ENCODE measurements at regions not wholly inside any gene's neighbourhood (a gene's known extent, or its start where the extent isn't known, plus 50 kb on each side); places are given as distances from the start of the nearest gene placed in this dataset.

- WGBS, 2 experiments (ENCODE audit: low coverage in 1 of 2, low lambda C conversion rate in 2 of 2, missing lambda C conversion rate in 2 of 2) = 38 to 45% methylated on average over 17 of the region's 17 CpGs
- H3K9ac ChIP-seq = no peak overlapping the region
- H2AFZ ChIP-seq = no peak overlapping the region
- H3F3A ChIP-seq (ENCODE audit: insufficient read depth) = no peaks in the 10 kb centered on the region
- no peak for DNase-seq
- TF ChIP-seq EZH2phosphoT487 (IDR thresholded peaks at IDR 0.05; ENCODE audit: insufficient read depth, low read depth) = no peak
- TF ChIP-seq EZH2 (IDR thresholded peaks at IDR 0.05; ENCODE audit: insufficient read depth, poor library complexity, severe bottlenecking) = no peak
- no peaks in the 10 kb centered on the region for H3K79me2 ChIP-seq (ENCODE audit: insufficient read depth)
- no peaks in the 10 kb centered on the region for H3K9me2 ChIP-seq (ENCODE audit: insufficient read depth)
- no peak overlapping the region for H3K4me3 ChIP-seq
- no peaks in the 10 kb centered on the region for H3K4me1 ChIP-seq (ENCODE audit: insufficient read depth)
- no peaks in the 10 kb centered on the region for H3K27me3 ChIP-seq (replicated peaks; ENCODE audit: insufficient read depth)
- H3K36me3 ChIP-seq (ENCODE audit: low read depth) = no peaks in the 10 kb centered on the region
- H3K27ac ChIP-seq = no peak overlapping the region
- no peaks in the 10 kb centered on the region for H3K9me3 ChIP-seq (ENCODE audit: low read depth)
- no peaks in the 10 kb centered on the region for H4K20me1 ChIP-seq (ENCODE audit: insufficient read depth)
- in situ Hi-C loops (cut with MboI) = no loop called here
- H3K4me2 ChIP-seq (ENCODE audit: unreplicated experiment) = no peak overlapping the region
These were observed 287.0 kb downstream of the TCERG1L start for GRCh38 chr10:131024259-131025131.

- no peaks in the 10 kb centered on the region for H3K79me2 ChIP-seq (ENCODE audit: insufficient read depth)
- no peak overlapping the region for H3K4me3 ChIP-seq
- H3K9me3 ChIP-seq (ENCODE audit: low read depth) = no peaks in the 10 kb centered on the region
- TF ChIP-seq EZH2phosphoT487 (IDR thresholded peaks at IDR 0.05; ENCODE audit: insufficient read depth, low read depth) (no peak), EZH2 (IDR thresholded peaks at IDR 0.05; ENCODE audit: insufficient read depth, poor library complexity, severe bottlenecking) (no peak)
- in situ Hi-C loops (cut with MboI) = no loop called here
- no peak overlapping the region for H3K9ac ChIP-seq
- H3K9me2 ChIP-seq (ENCODE audit: insufficient read depth) = no peaks in the 10 kb centered on the region
- H2AFZ ChIP-seq = no peak overlapping the region
- no peak overlapping the region for H3K4me2 ChIP-seq (ENCODE audit: unreplicated experiment)
- WGBS, 2 experiments (ENCODE audit: low coverage in 1 of 2, low lambda C conversion rate in 2 of 2, missing lambda C conversion rate in 2 of 2) = 32 to 37% methylated on average over 9 of the region's 9 CpGs
- no peaks in the 10 kb centered on the region for H3F3A ChIP-seq (ENCODE audit: insufficient read depth)
- H3K4me1 ChIP-seq (ENCODE audit: insufficient read depth) = no peaks in the 10 kb centered on the region
- no peak overlapping the region for H3K27ac ChIP-seq
- H3K27me3 ChIP-seq (replicated peaks; ENCODE audit: insufficient read depth) = no peaks in the 10 kb centered on the region
- H3K36me3 ChIP-seq (ENCODE audit: low read depth) = no peaks in the 10 kb centered on the region
- H4K20me1 ChIP-seq (ENCODE audit: insufficient read depth) = no peaks in the 10 kb centered on the region
- no peak for DNase-seq
These were observed 286.2 kb downstream of the TCERG1L start for GRCh38 chr10:131025333-131025732.

- no peak overlapping the region for H2AFZ ChIP-seq
- H3F3A ChIP-seq (ENCODE audit: insufficient read depth) = no peaks in the 10 kb centered on the region
- 26 to 28% methylated on average over 7 of the region's 7 CpGs for WGBS, 2 experiments (ENCODE audit: low coverage in 1 of 2, low lambda C conversion rate in 2 of 2, missing lambda C conversion rate in 2 of 2)
- no peaks in the 10 kb centered on the region for H3K9me3 ChIP-seq (ENCODE audit: low read depth)
- no peak overlapping the region for H3K27ac ChIP-seq
- no peak overlapping the region for H3K4me3 ChIP-seq
- TF ChIP-seq EZH2phosphoT487 (IDR thresholded peaks at IDR 0.05; ENCODE audit: insufficient read depth, low read depth) (no peak), EZH2 (IDR thresholded peaks at IDR 0.05; ENCODE audit: insufficient read depth, poor library complexity, severe bottlenecking) (no peak)
- H3K27me3 ChIP-seq (replicated peaks; ENCODE audit: insufficient read depth) = no peaks in the 10 kb centered on the region
- no peaks in the 10 kb centered on the region for H3K4me1 ChIP-seq (ENCODE audit: insufficient read depth)
- no peak for DNase-seq
- no peaks in the 10 kb centered on the region for H3K79me2 ChIP-seq (ENCODE audit: insufficient read depth)
- H3K9me2 ChIP-seq (ENCODE audit: insufficient read depth) = no peaks in the 10 kb centered on the region
- no peaks in the 10 kb centered on the region for H3K36me3 ChIP-seq (ENCODE audit: low read depth)
- no peaks in the 10 kb centered on the region for H4K20me1 ChIP-seq (ENCODE audit: insufficient read depth)
- H3K9ac ChIP-seq = no peak overlapping the region
- no peak overlapping the region for H3K4me2 ChIP-seq (ENCODE audit: unreplicated experiment)
- in situ Hi-C loops (cut with MboI) = no loop called here
These were observed 284.3 kb downstream of the TCERG1L start for GRCh38 chr10:131027256-131027655.

GRCh38 chr10:131031346-131031745 lies 280.2 kb downstream of the TCERG1L start:
- Histone ChIP-seq H3K9ac (no peak overlapping the region), H3K79me2 (ENCODE audit: insufficient read depth) (no peaks in the 10 kb centered on the region), H3K27ac (no peak overlapping the region), H3K36me3 (ENCODE audit: low read depth) (no peaks in the 10 kb centered on the region), H2AFZ (no peak overlapping the region), H3K4me3 (no peak overlapping the region), H3F3A (ENCODE audit: insufficient read depth) (no peaks in the 10 kb centered on the region), H3K9me3 (ENCODE audit: low read depth) (no peaks in the 10 kb centered on the region), H3K4me1 (ENCODE audit: insufficient read depth) (no peaks in the 10 kb centered on the region), H3K4me2 (ENCODE audit: unreplicated experiment) (no peak overlapping the region), H3K27me3 (replicated peaks; ENCODE audit: insufficient read depth) (no peaks in the 10 kb centered on the region), H4K20me1 (ENCODE audit: insufficient read depth) (no peaks in the 10 kb centered on the region), H3K9me2 (ENCODE audit: insufficient read depth) (no peaks in the 10 kb centered on the region)
- 35 to 37% methylated on average over 14 of the region's 14 CpGs for WGBS, 2 experiments (ENCODE audit: low coverage in 1 of 2, low lambda C conversion rate in 2 of 2, missing lambda C conversion rate in 2 of 2)
- no peak for DNase-seq
- in situ Hi-C loops (cut with MboI) = no loop called here
- no peak for TF ChIP-seq EZH2 (IDR thresholded peaks at IDR 0.05; ENCODE audit: insufficient read depth, poor library complexity, severe bottlenecking)
- TF ChIP-seq EZH2phosphoT487 (IDR thresholded peaks at IDR 0.05; ENCODE audit: insufficient read depth, low read depth) = no peak

All from GM23248 (cell line).